Upper lobe of left lung (tissue), 6 donors: ENCODE measurements at regions not wholly inside any gene's neighbourhood (a gene's known extent, or its start where the extent isn't known, plus 50 kb on each side); places are given as distances from the start of the nearest gene placed in this dataset.
A peak's percentile ranks its signal among the peaks of the same experiment; 100 is the strongest.

Experiments
- ATAC-seq, 2 donors: fragments of 200-7000 bp; cut with Tn5 transposase; one replicate each; pipeline ENCODE4 v1.9.1; 2022; ENCODE audit warnings: mild to moderate bottlenecking in 2 of 2, moderate library complexity in 2 of 2; ENCODE audit not compliant: low FRiP score in 2 of 2
- DNase-seq, 2 donors: peaks; one replicate each; pipeline ENCODE4 v3.0.0-alpha.2; 2019 to 2020
- H3K27ac ChIP-seq, 4 donors: fragments of 200-600 bp; sonication (generic); one replicate each; pipeline ENCODE4 v1.5.1; 2016 to 2019
- H3K27me3 ChIP-seq, 4 donors: fragments of 200-600 bp; sonication (generic); one replicate each; pipeline ENCODE4 v1.5.1; 2017 to 2019
- H3K36me3 ChIP-seq, 4 donors: fragments of 200-600 bp; sonication (generic); one replicate each; pipeline ENCODE4 v1.5.1; 2016 to 2019
- H3K4me1 ChIP-seq, 4 donors: fragments of 200-600 bp; sonication (generic); one replicate each; pipeline ENCODE4 v1.5.1; 2018 to 2019
- H3K4me3 ChIP-seq, 4 donors: fragments of 200-600 bp; sonication (generic); one replicate each; pipeline ENCODE4 v1.5.1; 2017 to 2019; ENCODE audit warnings: mild to moderate bottlenecking in 2 of 4, moderate library complexity in 1 of 4
- H3K9me3 ChIP-seq, 4 donors: fragments of 200-600 bp; sonication (generic); one replicate each; pipeline ENCODE4 v1.5.1; 2018 to 2019
- EP300 ChIP-seq, 4 donors: sonication (generic); formaldehyde crosslinking; IDR thresholded peaks; one replicate each; pipeline ENCODE4 v1.5.1; 2017; ENCODE audit warnings: antibody characterized with exemption in 4 of 4, control low read depth in 2 of 4
- POLR2A ChIP-seq, 4 donors: fragments of 450-650 bp; IDR thresholded peaks; one replicate each; pipeline ENCODE4 v1.5.1; 2016 to 2017; ENCODE audit warnings: antibody characterized with exemption in 4 of 4, mild to moderate bottlenecking in 2 of 4
- POLR2AphosphoS5 ChIP-seq, 2 donors: sonication (generic); formaldehyde crosslinking; IDR thresholded peaks; one replicate each; pipeline ENCODE4 v1.5.1; 2017; ENCODE audit warnings: antibody characterized with exemption in 2 of 2
- WGBS, 2 donors: methylation state at CpG; one replicate each; pipeline ENCODE4 v1.1.5; 2017 to 2018; 5-methylcytosine and 5-hydroxymethylcytosine counted together
- TF ChIP-seq, protein P1 (sequence below), 6 experiments: fragments of 450-650 bp in 4 of 6; fragments of 200-600 bp in 2 of 6; sonication (generic) in 2 of 6; IDR thresholded peaks; one replicate each; pipeline ENCODE4 v1.5.1; 2016 to 2019; ENCODE audit warnings: antibody characterized with exemption in 6 of 6
- donor health status: DM: no; HTN: no; CAD: no; lungs with moderate emphysema.
- donor health status: DM: no; HTN: yes; CAD: no; lungs with severe emphysema.

DNA sequence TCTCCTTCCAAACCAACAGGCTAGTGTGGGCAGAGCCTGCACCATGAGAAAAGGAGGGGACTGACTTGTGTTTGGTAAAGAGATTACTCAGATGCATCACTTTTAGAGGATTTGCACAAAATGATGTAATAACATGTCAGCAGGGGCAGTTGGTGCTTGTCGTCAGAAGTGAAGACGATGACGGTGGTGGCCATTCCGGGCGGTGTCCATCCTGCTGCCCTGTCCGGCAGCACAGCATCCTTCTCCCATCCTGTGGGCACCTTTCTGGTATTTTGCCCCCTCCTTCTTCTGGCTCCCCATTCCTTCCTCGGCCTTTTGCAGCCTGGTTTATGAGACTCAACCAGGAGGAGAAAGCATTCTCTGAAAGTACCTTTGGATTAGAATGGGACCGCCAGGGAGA lies 160.1 kb downstream of the TEX29 start:
- TF ChIP-seq, protein P1, sequence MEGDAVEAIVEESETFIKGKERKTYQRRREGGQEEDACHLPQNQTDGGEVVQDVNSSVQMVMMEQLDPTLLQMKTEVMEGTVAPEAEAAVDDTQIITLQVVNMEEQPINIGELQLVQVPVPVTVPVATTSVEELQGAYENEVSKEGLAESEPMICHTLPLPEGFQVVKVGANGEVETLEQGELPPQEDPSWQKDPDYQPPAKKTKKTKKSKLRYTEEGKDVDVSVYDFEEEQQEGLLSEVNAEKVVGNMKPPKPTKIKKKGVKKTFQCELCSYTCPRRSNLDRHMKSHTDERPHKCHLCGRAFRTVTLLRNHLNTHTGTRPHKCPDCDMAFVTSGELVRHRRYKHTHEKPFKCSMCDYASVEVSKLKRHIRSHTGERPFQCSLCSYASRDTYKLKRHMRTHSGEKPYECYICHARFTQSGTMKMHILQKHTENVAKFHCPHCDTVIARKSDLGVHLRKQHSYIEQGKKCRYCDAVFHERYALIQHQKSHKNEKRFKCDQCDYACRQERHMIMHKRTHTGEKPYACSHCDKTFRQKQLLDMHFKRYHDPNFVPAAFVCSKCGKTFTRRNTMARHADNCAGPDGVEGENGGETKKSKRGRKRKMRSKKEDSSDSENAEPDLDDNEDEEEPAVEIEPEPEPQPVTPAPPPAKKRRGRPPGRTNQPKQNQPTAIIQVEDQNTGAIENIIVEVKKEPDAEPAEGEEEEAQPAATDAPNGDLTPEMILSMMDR (IDR thresholded peaks at IDR 0.05): no peak
- TF ChIP-seq EP300 (IDR thresholded peaks at IDR 0.05) (no peak), POLR2AphosphoS5 (IDR thresholded peaks at IDR 0.05) (no peak), POLR2A (IDR thresholded peaks at IDR 0.05) (no peak)
- Histone ChIP-seq H3K36me3 (no peaks in the 10 kb centered on the region), H3K27ac (no peak overlapping the region), H3K9me3 (no peaks in the 10 kb centered on the region), H3K27me3 (no peaks in the 10 kb centered on the region), H3K4me3 (no peak overlapping the region), H3K4me1 (no peaks in the 10 kb centered on the region)
- 77 to 84% methylated on average over 8 of the region's 8 CpGs for WGBS, 2 donors
- no peak for ATAC-seq
- peak in 1 of 2 donors; percentile 30 for DNase-seq

DNA sequence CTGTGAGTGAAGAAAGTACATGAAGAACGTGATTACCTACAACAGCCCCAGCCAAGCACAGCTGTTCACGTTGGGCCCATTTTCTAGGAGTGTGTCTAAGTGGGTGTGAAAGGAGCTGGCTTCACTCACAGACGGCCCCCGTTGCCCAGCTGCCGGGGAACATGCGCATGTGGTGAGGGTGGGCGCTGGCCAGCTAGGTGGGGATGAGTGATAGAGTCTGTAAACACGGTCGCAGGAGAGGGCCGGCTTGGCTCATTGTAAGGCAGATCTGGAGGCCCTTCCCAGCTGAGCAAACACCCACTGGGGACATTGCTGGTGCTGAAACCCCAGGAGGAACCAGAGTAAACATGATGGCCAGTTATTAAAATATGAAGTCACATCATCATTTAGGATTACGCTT lies 160.5 kb downstream of the TEX29 start:
- TF ChIP-seq POLR2AphosphoS5 (IDR thresholded peaks at IDR 0.05) (no peak), EP300 (IDR thresholded peaks at IDR 0.05) (no peak), POLR2A (IDR thresholded peaks at IDR 0.05) (no peak)
- TF ChIP-seq, protein P1 (IDR thresholded peaks at IDR 0.05): no peak
- Histone ChIP-seq H3K36me3 (no peaks in the 10 kb centered on the region), H3K9me3 (peaks cover 0 to under 1% (median 0%) of the 10 kb centered on the region in 4 donors), H3K4me3 (no peak overlapping the region), H3K4me1 (no peaks in the 10 kb centered on the region), H3K27ac (no peak overlapping the region), H3K27me3 (no peaks in the 10 kb centered on the region)
- WGBS, 2 donors: 45 to 52% methylated on average over 11 of the region's 11 CpGs
- DNase-seq (peak in 1 of 2 donors; percentile 38), ATAC-seq (no peak)

DNA sequence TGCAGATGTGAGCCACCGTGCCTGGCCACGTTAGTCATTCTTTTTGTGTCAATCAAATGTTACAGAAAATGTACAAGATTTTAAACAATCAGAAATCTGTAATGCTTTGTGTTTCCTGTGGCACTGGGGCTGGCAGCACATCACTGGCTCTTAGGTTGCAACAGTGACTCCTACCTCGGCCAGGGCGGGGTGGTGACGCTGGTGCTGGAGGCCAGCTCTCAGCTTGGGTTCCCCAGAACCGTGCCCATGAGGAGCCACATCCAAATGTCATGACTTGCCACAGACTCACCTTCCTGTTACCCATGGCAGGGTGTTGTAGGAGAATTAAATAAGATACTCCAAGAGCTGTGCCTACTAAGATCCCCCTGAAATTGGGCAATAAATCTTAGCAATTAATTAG lies 161.7 kb downstream of the TEX29 start:
- TF ChIP-seq, protein P1 (IDR thresholded peaks at IDR 0.05): no peak
- TF ChIP-seq POLR2A (IDR thresholded peaks at IDR 0.05): no peak
- no peak for TF ChIP-seq EP300 (IDR thresholded peaks at IDR 0.05)
- TF ChIP-seq POLR2AphosphoS5 (IDR thresholded peaks at IDR 0.05): no peak
- Histone ChIP-seq H3K36me3 (no peaks in the 10 kb centered on the region), H3K4me1 (no peaks in the 10 kb centered on the region), H3K27me3 (no peaks in the 10 kb centered on the region), H3K27ac (no peak overlapping the region), H3K4me3 (no peak overlapping the region), H3K9me3 (peaks cover 5 to 12% (median 8%) of the 10 kb centered on the region in 4 donors)
- ATAC-seq (no peak), DNase-seq (peak in 1 of 2 donors; percentile 32)
- 84 to 86% methylated on average over 6 of the region's 6 CpGs for WGBS, 2 donors

DNA sequence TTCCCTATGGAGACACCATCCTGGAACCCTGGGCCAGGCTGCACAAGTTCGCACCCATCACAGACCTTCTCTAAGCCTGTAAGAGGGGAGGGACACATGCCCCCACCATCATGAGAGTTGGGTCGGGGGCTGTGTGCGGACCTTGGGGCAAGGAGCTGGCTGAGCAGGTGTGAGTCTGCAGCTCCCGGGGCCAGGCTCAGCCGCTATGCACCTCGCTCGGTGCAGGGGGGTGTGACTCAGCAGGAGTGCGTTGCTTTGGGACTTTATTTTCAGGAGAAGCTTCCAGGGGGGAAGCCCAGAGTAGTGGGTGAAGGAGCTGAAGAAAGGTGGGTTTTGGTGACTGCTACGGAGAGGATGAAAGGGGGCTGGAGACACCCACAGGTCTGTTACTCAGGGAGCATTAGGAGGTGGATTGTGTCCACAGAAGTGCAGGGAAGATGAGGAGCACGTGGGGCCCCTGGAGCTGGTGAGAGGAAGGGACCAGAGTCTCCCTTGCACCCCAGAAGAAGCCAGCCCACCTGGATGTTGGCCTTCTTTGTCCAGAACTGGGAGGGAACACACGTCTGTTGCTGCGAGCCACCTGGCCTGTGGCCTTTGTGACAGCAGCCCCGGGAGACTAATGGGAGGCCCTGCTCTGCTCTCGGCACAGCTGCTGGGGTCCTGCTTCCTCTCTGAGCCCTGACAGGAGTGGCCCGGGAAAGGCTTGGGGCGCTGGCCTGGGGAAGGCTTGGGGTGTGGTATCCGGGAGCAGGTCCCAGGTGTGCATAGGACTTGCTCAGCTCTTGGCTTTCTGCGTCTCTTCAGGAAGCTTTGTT lies 162.6 kb downstream of the TEX29 start:
- DNase-seq: peak in 1 of 2 donors; percentile 36
- WGBS, 2 donors: 82 to 89% methylated on average over 12 to 18 of the region's 18 CpGs
- H3K9me3 ChIP-seq: peaks cover 10 to 19% (median 14%) of the 10 kb centered on the region in 4 donors

More for the DNA sequence above, 162.6 kb downstream of the TEX29 start:
- Histone ChIP-seq H3K4me3 (no peak overlapping the region), H3K27me3 (no peaks in the 10 kb centered on the region), H3K27ac (no peak overlapping the region), H3K36me3 (no peaks in the 10 kb centered on the region), H3K4me1 (no peaks in the 10 kb centered on the region)
- ATAC-seq: no peak
- TF ChIP-seq POLR2A (IDR thresholded peaks at IDR 0.05) (no peak), POLR2AphosphoS5 (IDR thresholded peaks at IDR 0.05) (no peak), EP300 (IDR thresholded peaks at IDR 0.05) (no peak)
- TF ChIP-seq, protein P1 (IDR thresholded peaks at IDR 0.05): no peak
